ENCODE measurements at regions not wholly inside any gene's neighbourhood (a gene's known extent, or its start where the extent isn't known, plus 50 kb on each side); places are given as distances from the start of the nearest gene placed in this dataset.

GRCh38 chr4:120445186-120445585 lies 378.5 kb upstream of the MAD2L1 start:
- DNase-seq (no peak), ATAC-seq (replicated peaks in 1 of 4) (no peak)
- Histone ChIP-seq H3K27me3 (replicated peaks in 1 of 2; ENCODE audit: control insufficient read depth in 2 of 2, extremely low read depth in 1 of 2, insufficient read depth in 2 of 2, low read length in 1 of 2) (peaks cover 0 to 3% of the 10 kb centered on the region in 2 experiments), H3K4me3 (ENCODE audit: control insufficient read depth in 1 of 2, extremely low read depth in 1 of 2, low read length in 1 of 2) (no peak overlapping the region), H3K36me3 (ENCODE audit: control insufficient read depth in 2 of 2, extremely low read depth in 1 of 2, insufficient read depth in 1 of 2, low read length in 1 of 2) (no peaks in the 10 kb centered on the region), H3K27ac (ENCODE audit: low read length) (no peak overlapping the region), H3K9me3 (no peaks in the 10 kb centered on the region), H3K4me1 (ENCODE audit: control insufficient read depth in 1 of 2, extremely low read depth in 1 of 2, insufficient read depth in 2 of 2, low read length in 2 of 2) (no peaks in the 10 kb centered on the region)
- WGBS (ENCODE audit: insufficient coverage), result no CpG with 5 or more reads among the region's 1 CpG
- no peak overlapping the region for H3K27ac Mint-ChIP-seq
- H3K9me3 Mint-ChIP-seq, result no peaks in the 10 kb centered on the region
- H3K36me3 Mint-ChIP-seq, result no peaks in the 10 kb centered on the region
- H3K27me3 Mint-ChIP-seq, result peaks cover 2 to 10% of the 10 kb centered on the region in 2 donors
- CTCF ChIA-PET, result no interaction called here
- H3K4me1 Mint-ChIP-seq, result no peaks in the 10 kb centered on the region
- POLR2A ChIA-PET, result no interaction called here
- H3K4me3 Mint-ChIP-seq, result no peak overlapping the region

- Mint-ChIP-seq H3K9me3 (no peaks in the 10 kb centered on the region), H3K36me3 (no peaks in the 10 kb centered on the region), H3K4me3 (no peak overlapping the region), H3K27me3 (peaks cover 2 to 5% of the 10 kb centered on the region in 2 donors), H3K27ac (no peak overlapping the region), H3K4me1 (no peaks in the 10 kb centered on the region)
- Histone ChIP-seq H3K36me3 (ENCODE audit: control insufficient read depth in 2 of 2, extremely low read depth in 1 of 2, insufficient read depth in 1 of 2, low read length in 1 of 2) (no peaks in the 10 kb centered on the region), H3K4me1 (ENCODE audit: control insufficient read depth in 1 of 2, extremely low read depth in 1 of 2, insufficient read depth in 2 of 2, low read length in 2 of 2) (no peaks in the 10 kb centered on the region), H3K9me3 (no peaks in the 10 kb centered on the region), H3K27ac (ENCODE audit: low read length) (no peak overlapping the region), H3K4me3 (ENCODE audit: control insufficient read depth in 1 of 2, extremely low read depth in 1 of 2, low read length in 1 of 2) (no peak overlapping the region), H3K27me3 (replicated peaks in 1 of 2; ENCODE audit: control insufficient read depth in 2 of 2, extremely low read depth in 1 of 2, insufficient read depth in 2 of 2, low read length in 1 of 2) (peaks cover 0 to 3% of the 10 kb centered on the region in 2 experiments)
- POLR2A ChIA-PET, result interaction anchor here in 1 of 2 donors (0.6 kb wide), 1 partner anchor 1697 kb away, joined by 4 read pairs; no protein-coding TSS in a partner anchor
- DNase-seq, result no peak
- WGBS (ENCODE audit: insufficient coverage), result 86% methylated on average over 1 of the region's 1 CpG
- CTCF ChIA-PET, result no interaction called here
- no peak for ATAC-seq (replicated peaks in 1 of 4)
Measured at GRCh38 chr4:120443116-120443515, 376.5 kb upstream of the MAD2L1 start.

- DNase-seq, result no peak
- ATAC-seq (replicated peaks in 1 of 4), result no peak
- Histone ChIP-seq H3K4me3 (ENCODE audit: control insufficient read depth in 1 of 2, extremely low read depth in 1 of 2, low read length in 1 of 2) (no peak overlapping the region), H3K9me3 (no peaks in the 10 kb centered on the region), H3K36me3 (ENCODE audit: control insufficient read depth in 2 of 2, extremely low read depth in 1 of 2, insufficient read depth in 1 of 2, low read length in 1 of 2) (no peaks in the 10 kb centered on the region), H3K27ac (ENCODE audit: low read length) (no peak overlapping the region), H3K27me3 (replicated peaks in 1 of 2; ENCODE audit: control insufficient read depth in 2 of 2, extremely low read depth in 1 of 2, insufficient read depth in 2 of 2, low read length in 1 of 2) (peaks cover 0 to 3% of the 10 kb centered on the region in 2 experiments), H3K4me1 (ENCODE audit: control insufficient read depth in 1 of 2, extremely low read depth in 1 of 2, insufficient read depth in 2 of 2, low read length in 2 of 2) (no peaks in the 10 kb centered on the region)
- H3K4me1 Mint-ChIP-seq, result no peaks in the 10 kb centered on the region
- 39% methylated on average over 2 of the region's 3 CpGs for WGBS (ENCODE audit: insufficient coverage)
- H3K9me3 Mint-ChIP-seq, result no peaks in the 10 kb centered on the region
- no peak overlapping the region for H3K27ac Mint-ChIP-seq
- peaks cover 0 to 5% of the 10 kb centered on the region in 2 donors for H3K27me3 Mint-ChIP-seq
- H3K36me3 Mint-ChIP-seq, result no peaks in the 10 kb centered on the region
- CTCF ChIA-PET, result no interaction called here
- POLR2A ChIA-PET, result no interaction called here
- no peak overlapping the region for H3K4me3 Mint-ChIP-seq
Measured at GRCh38 chr4:120440730-120441129, 374.1 kb upstream of the MAD2L1 start.

GRCh38 chr4:120435179-120435578 lies 368.5 kb upstream of the MAD2L1 start:
- Mint-ChIP-seq H3K9me3 (no peaks in the 10 kb centered on the region), H3K27me3 (peaks cover 2 to 7% of the 10 kb centered on the region in 2 donors), H3K4me1 (no peaks in the 10 kb centered on the region), H3K36me3 (no peaks in the 10 kb centered on the region), H3K27ac (no peak overlapping the region), H3K4me3 (no peak overlapping the region)
- 86% methylated on average over 1 of the region's 5 CpGs for WGBS (ENCODE audit: insufficient coverage)
- DNase-seq (no peak), ATAC-seq (replicated peaks in 1 of 4) (no peak)
- no peaks in the 10 kb centered on the region for H3K9me3 ChIP-seq
- H3K4me1 ChIP-seq (ENCODE audit: control insufficient read depth in 1 of 2, extremely low read depth in 1 of 2, insufficient read depth in 2 of 2, low read length in 2 of 2), result no peaks in the 10 kb centered on the region
- H3K27me3 ChIP-seq (replicated peaks in 1 of 2; ENCODE audit: control insufficient read depth in 2 of 2, extremely low read depth in 1 of 2, insufficient read depth in 2 of 2, low read length in 1 of 2), result no peaks in the 10 kb centered on the region
- no peaks in the 10 kb centered on the region for H3K36me3 ChIP-seq (ENCODE audit: control insufficient read depth in 2 of 2, extremely low read depth in 1 of 2, insufficient read depth in 1 of 2, low read length in 1 of 2)
- POLR2A ChIA-PET, result no interaction called here
- CTCF ChIA-PET, result no interaction called here
- no peak overlapping the region for H3K27ac ChIP-seq (ENCODE audit: low read length)
- H3K4me3 ChIP-seq (ENCODE audit: control insufficient read depth in 1 of 2, extremely low read depth in 1 of 2, low read length in 1 of 2), result no peak overlapping the region

GRCh38 chr4:120434756-120435155 lies 368.1 kb upstream of the MAD2L1 start:
- CTCF ChIA-PET, result no interaction called here

GRCh38 chr4:120432301-120432860 lies 365.7 kb upstream of the MAD2L1 start:
- Histone ChIP-seq H3K27ac (ENCODE audit: low read length) (no peak overlapping the region), H3K36me3 (ENCODE audit: control insufficient read depth in 2 of 2, extremely low read depth in 1 of 2, insufficient read depth in 1 of 2, low read length in 1 of 2) (no peaks in the 10 kb centered on the region), H3K9me3 (no peaks in the 10 kb centered on the region), H3K27me3 (replicated peaks in 1 of 2; ENCODE audit: control insufficient read depth in 2 of 2, extremely low read depth in 1 of 2, insufficient read depth in 2 of 2, low read length in 1 of 2) (no peaks in the 10 kb centered on the region), H3K4me3 (ENCODE audit: control insufficient read depth in 1 of 2, extremely low read depth in 1 of 2, low read length in 1 of 2) (no peak overlapping the region), H3K4me1 (ENCODE audit: control insufficient read depth in 1 of 2, extremely low read depth in 1 of 2, insufficient read depth in 2 of 2, low read length in 2 of 2) (no peaks in the 10 kb centered on the region)
- no CpG with 5 or more reads among the region's 3 CpGs for whole genome bisulfite sequencing (ENCODE audit: insufficient coverage)
- no peaks in the 10 kb centered on the region for H3K9me3 Mint-ChIP-seq
- H3K36me3 Mint-ChIP-seq, result no peaks in the 10 kb centered on the region
- no peaks in the 10 kb centered on the region for H3K4me1 Mint-ChIP-seq
- ChIA-PET POLR2A (no interaction called here), CTCF (no interaction called here)
- H3K27me3 Mint-ChIP-seq, result peaks cover 2 to 8% of the 10 kb centered on the region in 2 donors
- no peak overlapping the region for H3K4me3 Mint-ChIP-seq
- ATAC-seq (replicated peaks in 1 of 4) (no peak), DNase-seq (no peak)
- H3K27ac Mint-ChIP-seq, result no peak overlapping the region

More at GRCh38 chr4:120434756-120435155, 368.1 kb upstream of the MAD2L1 start:
- Histone ChIP-seq H3K4me3 (ENCODE audit: control insufficient read depth in 1 of 2, extremely low read depth in 1 of 2, low read length in 1 of 2) (no peak overlapping the region), H3K27me3 (replicated peaks in 1 of 2; ENCODE audit: control insufficient read depth in 2 of 2, extremely low read depth in 1 of 2, insufficient read depth in 2 of 2, low read length in 1 of 2) (no peaks in the 10 kb centered on the region), H3K27ac (ENCODE audit: low read length) (no peak overlapping the region), H3K36me3 (ENCODE audit: control insufficient read depth in 2 of 2, extremely low read depth in 1 of 2, insufficient read depth in 1 of 2, low read length in 1 of 2) (no peaks in the 10 kb centered on the region), H3K9me3 (no peaks in the 10 kb centered on the region), H3K4me1 (ENCODE audit: control insufficient read depth in 1 of 2, extremely low read depth in 1 of 2, insufficient read depth in 2 of 2, low read length in 2 of 2) (no peaks in the 10 kb centered on the region)
- DNase-seq (no peak), ATAC-seq (replicated peaks in 1 of 4) (no peak)
- Mint-ChIP-seq H3K27me3 (peaks cover 2 to 5% of the 10 kb centered on the region in 2 donors), H3K36me3 (no peaks in the 10 kb centered on the region), H3K27ac (no peak overlapping the region), H3K4me1 (no peaks in the 10 kb centered on the region), H3K4me3 (no peak overlapping the region), H3K9me3 (no peaks in the 10 kb centered on the region)
- POLR2A ChIA-PET, result no interaction called here
- WGBS (ENCODE audit: insufficient coverage), result no CpG with 5 or more reads among the region's 2 CpGs

- DNase-seq (no peak), ATAC-seq (replicated peaks in 1 of 4) (no peak)
- no peaks in the 10 kb centered on the region for H3K36me3 Mint-ChIP-seq
- Histone ChIP-seq H3K27ac (ENCODE audit: low read length) (no peak overlapping the region), H3K4me1 (ENCODE audit: control insufficient read depth in 1 of 2, extremely low read depth in 1 of 2, insufficient read depth in 2 of 2, low read length in 2 of 2) (no peaks in the 10 kb centered on the region), H3K36me3 (ENCODE audit: control insufficient read depth in 2 of 2, extremely low read depth in 1 of 2, insufficient read depth in 1 of 2, low read length in 1 of 2) (no peaks in the 10 kb centered on the region), H3K27me3 (replicated peaks in 1 of 2; ENCODE audit: control insufficient read depth in 2 of 2, extremely low read depth in 1 of 2, insufficient read depth in 2 of 2, low read length in 1 of 2) (no peaks in the 10 kb centered on the region), H3K4me3 (ENCODE audit: control insufficient read depth in 1 of 2, extremely low read depth in 1 of 2, low read length in 1 of 2) (no peak overlapping the region), H3K9me3 (no peaks in the 10 kb centered on the region)
- no peak overlapping the region for H3K4me3 Mint-ChIP-seq
- H3K4me1 Mint-ChIP-seq, result no peaks in the 10 kb centered on the region
- ChIA-PET POLR2A (no interaction called here), CTCF (no interaction called here)
- H3K27ac Mint-ChIP-seq, result no peak overlapping the region
- H3K9me3 Mint-ChIP-seq, result no peaks in the 10 kb centered on the region
- H3K27me3 Mint-ChIP-seq, result peaks cover 2 to 8% of the 10 kb centered on the region in 2 donors
Measured at GRCh38 chr4:120431180-120431579, 364.5 kb upstream of the MAD2L1 start.
